ENCODE measurements at regions not wholly inside any gene's neighbourhood (a gene's known extent, or its start where the extent isn't known, plus 50 kb on each side); places are given as distances from the start of the nearest gene placed in this dataset.

DNA sequence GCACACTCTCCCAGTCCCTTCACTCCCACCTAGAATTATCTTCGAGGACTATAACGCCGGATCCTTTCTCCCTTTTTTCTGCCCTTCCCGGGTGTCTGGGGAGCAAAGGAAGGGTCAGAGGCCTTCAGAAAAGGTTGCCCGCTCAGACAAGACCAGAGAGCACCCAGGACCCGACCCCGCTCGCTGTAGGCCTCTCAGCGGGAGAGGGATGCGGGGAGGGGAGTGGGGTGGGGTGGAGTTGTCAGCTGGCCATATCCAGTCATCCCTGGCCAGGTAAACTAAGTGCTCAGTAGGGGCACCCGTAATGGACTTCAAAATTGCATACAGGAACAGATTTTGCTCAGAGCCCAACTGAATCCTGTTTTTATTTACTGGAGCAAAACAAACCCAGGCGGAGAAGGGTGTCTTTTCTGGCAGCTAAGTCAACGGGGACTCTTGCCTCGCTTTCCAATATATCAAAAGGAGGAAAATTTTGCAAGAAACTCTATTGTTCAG, 65.0 kb downstream of the NOL4 start:
- no peak for DNase-seq (ENCODE audit: low spot score)

GRCh38 chr18:34158881-34159690, 65.6 kb downstream of the NOL4 start:
- no peak for DNase-seq (ENCODE audit: low spot score)

- DNase-seq (ENCODE audit: low spot score): peak; percentile 17
Observed at GRCh38 chr18:34153711-34154110, 71.0 kb downstream of the NOL4 start.

DNA sequence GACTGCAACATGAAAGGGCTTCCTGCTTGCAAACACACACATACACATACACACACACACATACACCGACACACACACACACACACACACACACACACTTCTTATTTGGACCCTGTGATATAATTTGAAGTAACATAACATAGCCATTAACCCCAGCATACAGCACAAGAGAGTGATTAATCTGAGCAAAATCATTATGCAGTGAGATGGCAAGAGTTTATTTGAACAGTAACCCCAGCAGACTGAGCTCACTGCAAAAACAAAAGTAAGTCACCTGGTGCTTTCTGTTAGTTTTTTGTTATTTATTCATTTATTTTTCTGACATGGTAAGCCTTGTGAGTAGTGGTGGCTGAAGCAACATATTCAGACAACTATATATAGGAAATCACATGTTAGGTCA, 93.7 kb downstream of the NOL4 start:
- no peak for DNase-seq (ENCODE audit: low spot score)

DNA sequence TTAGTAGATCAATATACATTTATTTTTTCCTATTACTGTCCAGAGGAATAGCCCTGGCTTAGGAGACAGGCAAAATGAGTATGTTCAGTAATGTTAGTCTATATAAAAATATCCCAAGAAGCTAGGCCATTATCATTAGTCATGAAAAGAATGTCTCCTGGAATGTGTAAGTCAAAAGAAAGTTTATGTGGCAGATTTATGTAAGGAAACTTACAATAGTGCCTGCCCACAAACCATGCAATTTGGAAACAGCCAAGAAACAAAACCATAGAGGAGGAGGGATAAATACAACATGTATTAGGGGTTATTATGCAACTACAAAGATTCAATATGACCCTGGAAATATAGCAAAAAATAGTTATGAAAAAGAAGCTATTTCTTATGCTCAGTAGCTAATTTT, 96.3 kb downstream of the NOL4 start:
- DNase-seq (ENCODE audit: low spot score): no peak

GRCh38 chr18:34126121-34126520, 98.6 kb downstream of the NOL4 start:
- no peak for DNase-seq (ENCODE audit: low spot score)

DNA sequence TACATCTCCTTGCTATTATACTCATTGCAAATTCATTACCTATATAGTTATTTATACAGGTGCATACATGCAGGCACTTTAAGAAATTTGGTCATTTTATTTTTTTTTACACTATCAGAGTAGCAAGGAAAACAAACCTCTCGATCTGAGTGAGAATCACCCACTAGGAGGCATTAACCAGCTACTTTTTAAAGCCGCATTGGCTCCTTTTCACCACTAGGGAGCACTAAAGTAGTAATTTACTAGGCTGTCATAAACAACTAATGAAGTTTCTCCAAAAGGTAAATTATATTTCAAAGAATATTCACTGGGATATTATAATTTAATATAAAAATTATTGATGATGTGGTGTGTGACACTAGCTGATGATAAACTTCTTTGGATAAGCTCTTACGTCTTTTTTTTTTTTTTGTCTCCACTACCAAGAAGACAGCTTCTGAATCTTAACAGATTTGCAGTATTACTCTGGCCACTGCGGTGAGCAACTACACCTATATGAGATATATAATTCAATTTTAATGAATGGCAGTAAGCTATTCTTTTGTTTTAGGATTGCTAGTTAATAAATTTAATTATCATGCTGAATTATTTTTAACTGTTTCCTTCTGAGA, 101.9 kb downstream of the NOL4 start:
- DNase-seq (ENCODE audit: low spot score): peak; percentile 65

DNA sequence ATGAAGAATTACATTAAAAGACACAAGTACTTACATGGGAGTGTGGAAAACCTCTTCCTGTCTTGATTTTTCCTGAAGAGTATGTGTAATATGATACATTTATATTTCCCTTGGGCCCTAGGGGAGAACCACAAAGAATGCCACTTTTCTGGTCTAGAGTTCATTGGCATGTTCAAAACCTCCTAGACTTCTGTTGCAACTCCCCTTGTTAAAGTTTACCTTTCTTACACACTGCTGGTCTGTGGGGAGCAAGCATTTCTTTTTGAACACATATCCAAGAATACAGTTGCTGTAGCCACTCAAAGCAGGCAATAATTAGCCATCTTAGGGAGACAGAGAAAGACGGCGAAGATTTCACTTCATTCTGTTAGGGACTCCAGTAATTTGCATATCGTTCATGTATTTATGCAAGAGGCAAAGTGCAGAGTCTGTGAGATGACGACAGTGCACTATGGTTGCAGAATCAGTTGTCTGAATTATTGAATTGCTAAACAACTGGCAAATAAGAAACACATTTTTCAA, 103.5 kb downstream of the NOL4 start:
- peak; percentile 24 for DNase-seq (ENCODE audit: low spot score)

- DNase-seq (ENCODE audit: low spot score): no peak
Observed at GRCh38 chr18:34120294-34120693, 104.4 kb downstream of the NOL4 start.

GRCh38 chr18:34117319-34117718, 107.4 kb downstream of the NOL4 start:
- no peak for DNase-seq (ENCODE audit: low spot score)

- peak; percentile 15 for DNase-seq (ENCODE audit: low spot score)
Observed at GRCh38 chr18:34115409-34116081, 109.2 kb downstream of the NOL4 start.

DNA sequence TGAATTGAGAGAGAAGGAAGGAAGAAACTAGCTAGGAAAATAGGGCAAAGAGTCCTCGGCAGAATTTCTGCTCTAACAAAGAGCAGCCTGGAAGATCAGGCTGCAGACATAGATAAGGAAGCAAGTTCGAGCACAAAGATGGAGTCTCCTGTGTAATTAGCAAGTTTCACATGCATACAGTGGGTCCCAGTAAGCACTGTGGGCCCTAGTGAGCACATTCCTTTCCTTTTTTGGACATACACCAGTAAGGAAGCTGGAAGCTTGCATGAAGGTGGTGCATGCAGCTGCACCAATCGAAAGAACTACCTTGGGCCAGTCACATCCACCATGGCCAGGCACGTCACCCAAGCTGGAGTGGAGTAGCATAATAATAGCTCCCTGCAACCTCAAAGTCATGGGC, 109.7 kb downstream of the NOL4 start:
- no peak for DNase-seq (ENCODE audit: low spot score)

GRCh38 chr18:34108206-34108605, 116.5 kb downstream of the NOL4 start:
- no peak for DNase-seq (ENCODE audit: low spot score)

- no peak for DNase-seq (ENCODE audit: low spot score)
Observed at GRCh38 chr18:34098109-34098508, 126.6 kb downstream of the NOL4 start.

GRCh38 chr18:34097312-34097711, 127.4 kb downstream of the NOL4 start:
- DNase-seq (ENCODE audit: low spot score): no peak

GRCh38 chr18:34094148-34094547, 130.6 kb downstream of the NOL4 start:
- peak; percentile 21 for DNase-seq (ENCODE audit: low spot score)

- no peak for DNase-seq (ENCODE audit: low spot score)
Observed at GRCh38 chr18:34092796-34093195, 131.9 kb downstream of the NOL4 start.

GRCh38 chr18:34086370-34086769, 138.3 kb downstream of the NOL4 start:
- DNase-seq (ENCODE audit: low spot score): no peak

- no peak for DNase-seq (ENCODE audit: low spot score)
Observed at GRCh38 chr18:34085140-34085739, 139.5 kb downstream of the NOL4 start.

DNA sequence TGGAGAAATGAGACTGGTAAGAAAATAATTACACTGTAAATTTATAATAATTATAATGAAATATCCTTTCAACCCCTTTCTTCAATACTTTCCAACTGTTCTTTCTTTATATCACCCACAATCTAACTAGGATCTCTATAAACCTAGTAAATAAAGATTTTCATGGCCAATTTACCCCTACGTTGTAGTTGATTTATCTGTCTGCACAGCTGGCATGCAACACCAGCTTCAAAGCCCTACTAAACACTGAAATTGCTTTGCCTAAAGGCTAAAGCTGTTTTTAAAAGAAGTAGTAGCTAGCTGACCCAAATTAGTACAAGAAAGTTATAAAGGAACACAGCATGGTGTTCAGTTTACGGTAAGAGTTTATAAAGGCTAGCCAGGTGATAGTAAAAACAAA, 140.1 kb downstream of the NOL4 start:
- DNase-seq (ENCODE audit: low spot score): no peak

GRCh38 chr18:34083910-34084535, 140.7 kb downstream of the NOL4 start:
- no peak for DNase-seq (ENCODE audit: low spot score)

- no peak for DNase-seq (ENCODE audit: low spot score)
Observed at GRCh38 chr18:34077599-34077998, 147.1 kb downstream of the NOL4 start.

All from LoVo (cell line).